Inflammatory macrophage treated with lipopolysaccharide for 4 hours (primary cell): ENCODE measurements at regions not wholly inside any gene's neighbourhood (a gene's known extent, or its start where the extent isn't known, plus 50 kb on each side); places are given as distances from the start of the nearest gene placed in this dataset.
"Not testable (repeated sequence)": the region's sequence is repeated elsewhere in the genome, so short reads cannot be mapped to it uniquely, and the experiment has no call there.

Experiments used
- DNase-seq: peaks from one replicate; pipeline ENCODE4 v3.0.0-alpha.2; 2020

DNA sequence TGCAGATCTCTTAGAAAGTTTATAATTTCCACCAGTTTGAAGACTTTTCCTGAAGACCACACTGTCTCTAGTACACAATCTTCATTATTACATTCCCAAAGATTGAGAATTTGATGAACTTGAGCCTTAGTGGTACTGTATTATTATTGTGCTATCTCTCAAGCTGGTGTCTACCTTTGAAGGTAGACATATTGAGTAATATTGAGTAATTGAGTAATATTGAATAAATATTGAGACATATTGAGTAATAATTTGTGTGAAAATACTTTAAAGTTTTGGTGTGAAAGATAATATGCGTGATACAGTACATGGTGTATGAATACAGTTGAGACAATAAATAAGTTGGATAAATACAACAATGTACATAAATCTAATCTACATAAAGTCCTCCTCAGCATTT lies 613.1 kb upstream of the ADGRL2 start:
- DNase-seq: no peak

DNA sequence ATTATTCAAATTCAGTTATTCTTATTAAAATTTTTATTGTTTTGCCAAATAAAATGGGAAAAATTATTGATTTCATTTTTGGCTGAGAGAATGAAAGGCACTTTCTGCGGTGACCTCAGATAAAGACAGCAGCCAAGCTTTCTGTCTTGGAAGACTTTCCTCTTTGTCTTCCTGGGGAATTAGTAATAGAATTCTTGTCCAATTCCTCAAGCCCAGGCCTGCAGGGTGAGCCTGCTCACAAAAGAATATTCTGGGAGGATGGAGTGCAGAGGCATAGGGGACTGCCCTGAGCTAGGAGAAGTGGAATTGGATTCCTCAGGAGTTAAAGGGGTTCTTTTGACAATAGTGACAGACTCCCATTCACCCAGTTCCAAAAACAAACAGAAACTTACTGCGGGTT lies 614.5 kb upstream of the ADGRL2 start:
- no peak for DNase-seq

DNA sequence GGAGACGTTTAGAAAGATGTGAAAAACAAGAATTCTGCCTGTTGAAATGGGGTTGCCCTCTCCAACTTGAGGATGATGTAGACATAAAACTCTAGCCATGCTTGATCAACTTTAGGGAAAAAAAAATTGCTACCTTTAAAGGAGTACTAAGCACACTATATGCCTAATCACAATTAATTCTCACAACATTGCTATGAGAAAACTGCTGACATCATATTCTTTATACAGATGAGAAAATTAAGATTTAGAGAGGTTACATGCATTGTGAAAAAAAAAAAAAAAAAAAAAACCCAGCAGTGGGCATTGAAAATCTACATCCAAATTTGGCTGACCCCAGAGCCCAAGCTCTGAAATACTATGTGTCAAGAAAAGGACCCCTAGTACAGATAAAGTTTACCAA lies 617.2 kb upstream of the ADGRL2 start:
- no peak for DNase-seq

DNA sequence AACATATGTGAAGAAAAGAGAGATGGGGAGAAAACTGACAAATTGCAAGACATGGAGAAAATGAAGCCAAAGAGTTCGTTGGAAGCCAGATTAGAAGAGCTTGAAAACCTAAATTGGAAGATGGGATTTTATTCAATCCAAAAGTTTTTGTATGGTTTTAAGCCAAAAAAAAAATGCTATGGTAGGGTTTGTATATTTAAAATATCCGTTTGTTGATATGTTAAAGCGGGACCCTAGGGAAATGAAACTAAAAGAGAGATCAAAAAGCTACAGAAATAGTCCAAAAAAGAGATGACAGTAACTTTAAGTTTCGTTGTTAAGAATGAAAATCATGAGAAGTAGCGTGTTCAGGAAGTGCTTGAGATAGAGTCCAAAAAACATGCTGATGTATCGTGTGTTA lies 617.7 kb upstream of the ADGRL2 start:
- DNase-seq: no peak

DNA sequence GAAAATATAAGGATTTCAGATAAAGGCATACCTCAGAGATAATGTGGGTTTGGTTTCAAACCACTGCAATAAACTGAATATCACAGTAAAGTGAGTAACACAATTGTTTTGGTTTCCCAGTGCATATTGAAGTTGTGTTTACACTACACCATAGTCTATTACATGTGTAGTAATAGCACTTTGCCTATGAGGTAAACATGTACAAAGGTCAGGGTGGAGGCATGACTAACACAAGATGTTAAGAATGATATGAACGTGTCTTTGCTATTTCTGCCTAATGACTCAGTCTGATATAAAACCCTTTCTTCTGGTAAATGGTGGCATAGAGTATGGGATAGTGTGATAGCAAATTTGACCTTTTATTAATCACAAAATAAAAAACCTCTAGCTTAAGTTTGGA lies 621.5 kb upstream of the ADGRL2 start:
- DNase-seq: peak; percentile 1

GRCh38 chr1:81178431-81179093 lies 622.2 kb upstream of the ADGRL2 start:
- not testable (repeated sequence) for DNase-seq

GRCh38 chr1:81174811-81175476 lies 625.8 kb upstream of the ADGRL2 start:
- no peak for DNase-seq

- no peak for DNase-seq
Observed at GRCh38 chr1:81174052-81174451, 626.7 kb upstream of the ADGRL2 start.

- no peak for DNase-seq
Observed at GRCh38 chr1:81172483-81172882, 628.3 kb upstream of the ADGRL2 start.

DNA sequence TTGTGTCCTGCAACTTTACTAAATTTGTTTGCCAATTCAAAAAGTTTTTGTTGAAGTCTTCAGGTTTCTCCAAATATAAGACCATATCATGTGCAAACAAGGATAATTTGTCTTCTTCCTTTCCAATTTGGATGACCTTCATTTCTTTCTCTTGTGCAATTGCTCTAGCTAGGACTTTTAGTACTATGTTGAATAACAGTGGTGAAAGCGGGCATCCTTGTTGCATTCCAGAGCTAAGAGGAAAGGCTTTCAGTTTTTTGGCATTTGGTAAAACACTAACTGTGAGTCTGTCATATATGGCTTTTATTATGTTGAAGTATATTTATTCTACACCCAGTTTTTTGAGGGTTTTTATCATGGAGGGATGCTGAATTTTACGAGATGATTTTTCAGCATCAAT lies 630.0 kb upstream of the ADGRL2 start:
- DNase-seq: no peak

DNA sequence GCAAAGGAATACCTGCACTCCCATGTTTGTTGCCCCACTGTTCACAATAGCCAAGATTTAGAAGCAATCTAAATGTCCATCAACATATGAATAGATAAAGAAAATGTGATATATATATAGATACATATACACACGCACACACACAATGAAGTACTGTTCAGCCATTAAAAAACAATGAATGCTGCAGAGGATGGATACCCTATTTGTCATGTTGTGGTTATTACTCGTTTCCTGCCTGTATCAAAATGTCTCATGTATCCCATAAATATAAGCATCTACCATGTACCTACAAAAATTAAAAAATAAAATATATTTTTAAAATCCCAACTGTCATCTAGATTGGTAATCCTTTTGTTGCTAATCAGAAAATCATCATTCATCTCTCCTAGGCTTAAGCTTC lies 634.8 kb upstream of the ADGRL2 start:
- DNase-seq: no peak

DNA sequence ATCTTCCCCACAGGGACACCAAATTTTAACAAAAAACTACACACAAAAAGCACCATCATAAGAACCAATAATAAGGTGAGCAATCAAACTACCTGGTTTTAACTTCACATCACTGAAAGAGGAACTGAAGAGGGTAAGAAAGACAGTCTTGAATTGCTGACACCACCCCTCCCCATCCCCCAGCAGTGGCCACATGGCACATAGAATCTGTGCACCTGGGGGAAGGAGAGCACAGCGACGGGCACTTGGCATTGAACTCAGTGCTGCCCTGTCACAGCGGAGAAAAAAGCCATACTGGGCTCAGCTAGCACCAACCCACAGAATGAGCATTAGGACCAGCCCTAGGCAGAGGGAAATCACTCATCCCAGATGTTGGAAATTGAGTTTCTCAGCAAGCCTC lies 640.0 kb upstream of the ADGRL2 start:
- no peak for DNase-seq

DNA sequence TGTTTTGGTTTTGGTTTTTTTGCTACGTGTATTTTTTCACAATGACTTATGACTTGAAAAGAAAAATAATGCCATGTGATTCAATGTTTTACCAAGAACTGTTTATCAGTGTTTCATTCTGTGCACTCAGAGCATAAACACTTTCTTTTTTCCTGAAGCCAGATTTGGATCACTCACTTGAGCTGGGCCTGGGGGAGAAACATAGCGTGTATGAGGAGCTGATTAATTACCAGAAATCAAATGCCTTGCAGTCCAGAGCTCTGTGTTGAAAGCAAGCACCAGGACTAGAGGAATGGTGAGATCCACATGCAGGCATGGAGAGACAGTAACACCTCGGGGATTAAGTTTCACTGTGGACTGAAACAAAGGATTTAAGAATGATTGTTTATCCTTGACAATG lies 642.1 kb upstream of the ADGRL2 start:
- no peak for DNase-seq

GRCh38 chr1:81157686-81158085 lies 643.0 kb upstream of the ADGRL2 start:
- DNase-seq: peak; percentile 2

GRCh38 chr1:81156887-81157286 lies 643.8 kb upstream of the ADGRL2 start:
- DNase-seq: no peak

GRCh38 chr1:81155131-81155530 lies 645.6 kb upstream of the ADGRL2 start:
- no peak for DNase-seq

DNA sequence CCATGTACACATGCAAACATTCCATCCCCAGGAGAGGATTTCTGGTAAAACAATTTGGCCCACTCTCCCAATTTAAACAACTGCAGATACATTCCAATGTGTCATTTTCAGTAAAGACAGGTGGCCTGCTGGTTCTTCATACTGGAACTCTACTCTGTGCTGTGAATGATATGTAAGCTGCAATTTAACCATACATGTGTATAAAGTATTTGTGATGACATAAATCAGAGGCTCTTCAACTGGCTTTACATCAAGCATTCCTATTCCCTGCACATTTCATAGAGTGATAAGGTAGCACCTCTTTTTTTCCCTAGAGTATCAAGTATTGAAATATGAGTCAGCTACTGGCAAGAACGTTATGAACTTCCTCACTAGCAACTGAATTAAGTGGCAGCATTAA lies 649.5 kb upstream of the ADGRL2 start:
- DNase-seq: no peak

- DNase-seq: no peak
Observed at GRCh38 chr1:81149649-81150325, 650.9 kb upstream of the ADGRL2 start.

DNA sequence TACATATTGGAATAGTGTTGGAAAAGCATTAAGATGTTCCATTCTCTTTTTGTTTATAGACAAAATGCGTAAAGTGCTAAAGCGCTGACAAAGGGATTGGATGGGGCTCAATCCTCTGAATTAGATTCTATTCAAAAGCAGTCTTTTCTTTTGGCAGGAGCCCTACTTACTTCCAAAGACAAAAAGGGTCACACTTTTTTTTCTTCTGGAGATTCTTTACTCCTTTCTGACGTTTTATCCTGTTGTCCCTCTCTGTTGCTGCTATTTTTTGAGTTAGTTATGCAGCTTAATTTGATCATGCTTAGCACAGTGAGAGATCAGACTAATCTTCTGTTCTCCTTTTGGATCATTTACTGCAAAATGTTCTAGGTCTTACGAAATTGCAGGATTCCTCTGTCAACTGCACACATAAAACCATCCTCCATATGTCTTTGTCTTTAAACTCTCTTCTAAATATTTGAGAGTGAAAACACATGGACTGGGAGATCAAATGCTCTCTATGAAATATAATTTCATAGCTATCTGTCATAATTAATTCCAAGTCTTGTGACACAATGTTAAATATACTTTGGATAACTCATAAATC lies 656.4 kb upstream of the ADGRL2 start:
- DNase-seq: no peak

GRCh38 chr1:81142099-81142826 lies 658.5 kb upstream of the ADGRL2 start:
- DNase-seq: no peak

GRCh38 chr1:81135524-81135923 lies 665.2 kb upstream of the ADGRL2 start:
- DNase-seq: no peak

DNA sequence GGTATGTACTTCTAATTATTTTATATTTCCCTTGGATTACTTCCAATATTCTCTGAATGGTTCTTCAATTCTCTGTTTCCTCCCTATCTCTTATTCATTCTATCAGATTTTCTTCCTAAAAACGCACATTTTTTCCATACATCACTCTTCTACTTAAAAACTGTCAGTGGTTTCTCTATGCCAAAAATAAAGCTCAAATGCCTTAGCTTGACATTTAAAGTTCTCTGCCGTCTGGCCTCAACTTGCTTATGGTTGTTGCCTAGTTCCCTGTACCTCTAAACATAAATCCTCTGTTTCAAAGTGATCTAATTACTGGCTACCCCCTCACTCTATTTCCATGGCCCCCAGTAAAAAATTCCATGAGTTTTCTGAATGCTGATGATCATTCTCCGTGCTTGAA lies 671.0 kb upstream of the ADGRL2 start:
- DNase-seq: no peak

GRCh38 chr1:81129366-81129765 lies 671.4 kb upstream of the ADGRL2 start:
- DNase-seq: no peak
